ENCODE measurements at regions not wholly inside any gene's neighbourhood (a gene's known extent, or its start where the extent isn't known, plus 50 kb on each side); places are given as distances from the start of the nearest gene placed in this dataset.
A peak's percentile ranks its signal among the peaks of the same experiment; 100 is the strongest.
"Not testable (repeated sequence)": the region's sequence is repeated elsewhere in the genome, so short reads cannot be mapped to it uniquely, and the experiment has no call there.

DNA sequence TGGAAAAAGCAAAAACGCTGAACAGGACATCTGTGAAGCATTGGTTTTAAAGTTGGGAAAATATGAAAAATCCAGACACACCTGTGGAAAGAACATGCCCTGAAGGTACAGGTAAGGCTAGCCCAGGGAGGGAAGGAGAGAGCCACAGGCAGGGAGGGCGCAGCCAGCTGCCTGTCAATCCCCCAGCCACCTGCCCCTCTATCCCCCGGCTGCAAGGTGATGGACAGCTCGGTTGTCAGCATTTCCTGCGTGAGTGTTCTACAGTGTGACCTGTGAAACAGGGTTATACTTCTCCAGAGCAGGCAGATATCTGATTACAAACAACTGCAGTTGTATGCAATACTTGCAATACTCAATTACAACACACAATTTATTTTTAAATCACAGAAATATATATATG, 358.1 kb downstream of the SMOC2 start:
- Mint-ChIP-seq H3K27ac (no peak overlapping the region), H3K4me1 (no peaks in the 10 kb centered on the region), H3K4me3 (no peak overlapping the region), H3K36me3 (ENCODE audit: low read depth) (no peaks in the 10 kb centered on the region), H3K9me3 (peaks cover 8% of the 10 kb centered on the region), H3K27me3 (ENCODE audit: insufficient read depth) (no peaks in the 10 kb centered on the region)
- Histone ChIP-seq H3K4me3 (ENCODE audit: low read length) (no peak overlapping the region), H3K9me3 (ENCODE audit: control insufficient read depth, low read length) (no peaks in the 10 kb centered on the region), H3K36me3 (ENCODE audit: control insufficient read depth, insufficient read depth, low read length) (no peaks in the 10 kb centered on the region), H3K4me1 (ENCODE audit: control insufficient read depth, insufficient read depth, low read length) (no peaks in the 10 kb centered on the region), H3K27ac (ENCODE audit: low read depth, low read length) (no peak overlapping the region), H3K27me3 (ENCODE audit: control insufficient read depth, insufficient read depth, low read length, poor library complexity, severe bottlenecking) (no peaks in the 10 kb centered on the region), H3K9ac (ENCODE audit: extremely low read depth, low read length, poor library complexity, severe bottlenecking) (no peak overlapping the region)
- WGBS, 2 experiments (ENCODE audit: insufficient coverage in 1 of 2, insufficient read length in 1 of 2), result 86 to 93% methylated on average over 4 to 5 of the region's 5 CpGs
- TF ChIP-seq, protein P1, sequence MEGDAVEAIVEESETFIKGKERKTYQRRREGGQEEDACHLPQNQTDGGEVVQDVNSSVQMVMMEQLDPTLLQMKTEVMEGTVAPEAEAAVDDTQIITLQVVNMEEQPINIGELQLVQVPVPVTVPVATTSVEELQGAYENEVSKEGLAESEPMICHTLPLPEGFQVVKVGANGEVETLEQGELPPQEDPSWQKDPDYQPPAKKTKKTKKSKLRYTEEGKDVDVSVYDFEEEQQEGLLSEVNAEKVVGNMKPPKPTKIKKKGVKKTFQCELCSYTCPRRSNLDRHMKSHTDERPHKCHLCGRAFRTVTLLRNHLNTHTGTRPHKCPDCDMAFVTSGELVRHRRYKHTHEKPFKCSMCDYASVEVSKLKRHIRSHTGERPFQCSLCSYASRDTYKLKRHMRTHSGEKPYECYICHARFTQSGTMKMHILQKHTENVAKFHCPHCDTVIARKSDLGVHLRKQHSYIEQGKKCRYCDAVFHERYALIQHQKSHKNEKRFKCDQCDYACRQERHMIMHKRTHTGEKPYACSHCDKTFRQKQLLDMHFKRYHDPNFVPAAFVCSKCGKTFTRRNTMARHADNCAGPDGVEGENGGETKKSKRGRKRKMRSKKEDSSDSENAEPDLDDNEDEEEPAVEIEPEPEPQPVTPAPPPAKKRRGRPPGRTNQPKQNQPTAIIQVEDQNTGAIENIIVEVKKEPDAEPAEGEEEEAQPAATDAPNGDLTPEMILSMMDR (conservative IDR thresholded peaks at IDR 0.05), result no peak
- peak; percentile 32 for DNase-seq

DNA sequence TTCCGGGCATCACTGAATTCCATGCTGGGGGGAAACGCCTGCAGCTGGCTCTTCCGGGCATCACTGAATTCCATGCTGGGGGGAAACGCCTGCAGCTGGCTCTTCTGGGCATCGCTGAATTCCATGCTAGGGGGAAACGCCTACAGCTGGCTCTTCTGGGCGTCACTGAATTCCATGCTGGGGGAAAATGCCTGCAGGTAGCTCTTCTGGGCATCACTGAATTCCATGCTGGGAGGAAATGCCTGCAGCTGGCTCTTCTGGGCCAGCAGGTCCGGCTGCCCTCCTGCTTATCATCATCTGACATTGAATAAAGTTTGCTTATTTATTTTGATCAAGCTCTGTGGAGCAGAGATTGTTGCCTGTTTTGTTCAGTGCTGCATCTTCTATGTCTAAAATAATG, 355.1 kb downstream of the SMOC2 start:
- H3K9ac ChIP-seq (ENCODE audit: extremely low read depth, low read length, poor library complexity, severe bottlenecking), result no peak overlapping the region
- Mint-ChIP-seq H3K4me1 (no peaks in the 10 kb centered on the region), H3K4me3 (no peak overlapping the region), H3K27me3 (ENCODE audit: insufficient read depth) (no peaks in the 10 kb centered on the region), H3K9me3 (peaks cover 8% of the 10 kb centered on the region), H3K27ac (no peak overlapping the region), H3K36me3 (ENCODE audit: low read depth) (no peaks in the 10 kb centered on the region)
- H3K27ac ChIP-seq (ENCODE audit: low read depth, low read length), result no peak overlapping the region
- 80 to 84% methylated on average over 1 to 8 of the region's 8 CpGs for WGBS, 2 experiments (ENCODE audit: insufficient coverage in 1 of 2, insufficient read length in 1 of 2)
- no peaks in the 10 kb centered on the region for H3K36me3 ChIP-seq (ENCODE audit: control insufficient read depth, insufficient read depth, low read length)
- no peak overlapping the region for H3K4me3 ChIP-seq (ENCODE audit: low read length)
- no peaks in the 10 kb centered on the region for H3K27me3 ChIP-seq (ENCODE audit: control insufficient read depth, insufficient read depth, low read length, poor library complexity, severe bottlenecking)
- H3K4me1 ChIP-seq (ENCODE audit: control insufficient read depth, insufficient read depth, low read length), result no peaks in the 10 kb centered on the region
- no peaks in the 10 kb centered on the region for H3K9me3 ChIP-seq (ENCODE audit: control insufficient read depth, low read length)
- TF ChIP-seq, protein P1 (conservative IDR thresholded peaks at IDR 0.05), result no peak
- no peak for DNase-seq

DNA sequence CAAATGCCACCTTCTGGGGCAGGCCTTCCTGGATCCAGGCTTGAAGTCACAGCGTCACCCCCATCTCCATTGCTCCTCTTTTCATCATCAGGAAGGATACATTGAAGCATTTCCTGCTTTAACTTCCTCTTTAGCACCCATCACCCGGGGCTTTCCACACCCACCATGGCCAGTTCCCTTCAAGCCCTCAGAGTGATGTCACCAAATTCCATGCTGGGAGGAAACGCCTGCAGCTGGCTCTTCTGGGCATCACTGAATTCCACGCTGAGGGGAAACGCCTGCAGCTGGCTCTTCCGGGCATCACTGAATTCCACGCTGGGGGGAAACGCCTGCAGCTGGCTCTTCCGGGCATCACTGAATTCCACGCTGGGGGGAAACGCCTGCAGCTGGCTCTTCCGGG, 354.6 kb downstream of the SMOC2 start:
- H3K9me3 ChIP-seq (ENCODE audit: control insufficient read depth, low read length); H3K4me1 Mint-ChIP-seq; H3K4me3 ChIP-seq (ENCODE audit: low read length); H3K27ac Mint-ChIP-seq; H3K36me3 ChIP-seq (ENCODE audit: control insufficient read depth, insufficient read depth, low read length); H3K36me3 Mint-ChIP-seq (ENCODE audit: low read depth); H3K4me3 Mint-ChIP-seq; H3K27me3 ChIP-seq (ENCODE audit: control insufficient read depth, insufficient read depth, low read length, poor library complexity, severe bottlenecking); H3K27me3 Mint-ChIP-seq (ENCODE audit: insufficient read depth); H3K9me3 Mint-ChIP-seq; H3K9ac ChIP-seq (ENCODE audit: extremely low read depth, low read length, poor library complexity, severe bottlenecking); DNase-seq; H3K4me1 ChIP-seq (ENCODE audit: control insufficient read depth, insufficient read depth, low read length); H3K27ac ChIP-seq (ENCODE audit: low read depth, low read length): not testable (repeated sequence)
- 89% methylated on average over 3 to 6 of the region's 12 CpGs for WGBS, 2 experiments (ENCODE audit: insufficient coverage in 1 of 2, insufficient read length in 1 of 2)

DNA sequence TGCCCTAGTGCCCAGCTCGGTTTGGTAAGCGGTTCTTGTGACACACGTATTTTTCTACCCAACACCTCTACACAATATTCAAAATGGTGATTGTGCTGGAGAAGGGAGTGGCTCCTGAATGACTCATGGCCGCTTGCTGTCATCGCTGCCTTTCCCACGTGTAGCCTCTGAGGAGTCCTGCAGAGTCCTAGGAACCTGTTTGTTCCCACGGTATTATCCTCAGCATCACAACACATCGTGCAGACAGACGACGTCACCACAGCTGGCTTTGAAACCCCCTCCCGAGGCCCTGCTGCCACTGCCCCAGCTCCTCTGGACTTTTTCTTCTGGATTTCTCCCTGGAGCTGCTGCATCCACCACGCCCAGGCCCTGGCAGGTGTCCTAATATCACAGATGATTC, 353.5 kb downstream of the SMOC2 start:
- WGBS, 2 experiments (ENCODE audit: insufficient coverage in 1 of 2, insufficient read length in 1 of 2), result 84 to 96% methylated on average over 9 to 12 of the region's 12 CpGs
- no peak overlapping the region for H3K27ac Mint-ChIP-seq

More for the DNA sequence above, 353.5 kb downstream of the SMOC2 start:
- Mint-ChIP-seq H3K4me3 (no peak overlapping the region), H3K36me3 (ENCODE audit: low read depth) (no peaks in the 10 kb centered on the region), H3K9me3 (peaks cover 8% of the 10 kb centered on the region), H3K4me1 (no peaks in the 10 kb centered on the region), H3K27me3 (ENCODE audit: insufficient read depth) (no peaks in the 10 kb centered on the region)
- DNase-seq, result peak; percentile 40
- TF ChIP-seq, protein P1 (conservative IDR thresholded peaks at IDR 0.05), result no peak
- no peaks in the 10 kb centered on the region for H3K9me3 ChIP-seq (ENCODE audit: control insufficient read depth, low read length)
- no peak overlapping the region for H3K4me3 ChIP-seq (ENCODE audit: low read length)
- H3K9ac ChIP-seq (ENCODE audit: extremely low read depth, low read length, poor library complexity, severe bottlenecking), result no peak overlapping the region
- H3K36me3 ChIP-seq (ENCODE audit: control insufficient read depth, insufficient read depth, low read length), result no peaks in the 10 kb centered on the region
- no peaks in the 10 kb centered on the region for H3K27me3 ChIP-seq (ENCODE audit: control insufficient read depth, insufficient read depth, low read length, poor library complexity, severe bottlenecking)
- H3K27ac ChIP-seq (ENCODE audit: low read depth, low read length), result no peak overlapping the region
- no peaks in the 10 kb centered on the region for H3K4me1 ChIP-seq (ENCODE audit: control insufficient read depth, insufficient read depth, low read length)

All from endodermal cell (in vitro differentiated cells).